ENCODE measurements at regions not wholly inside any gene's neighbourhood (a gene's known extent, or its start where the extent isn't known, plus 50 kb on each side); places are given as distances from the start of the nearest gene placed in this dataset.
"Not testable (repeated sequence)": the region's sequence is repeated elsewhere in the genome, so short reads cannot be mapped to it uniquely, and the experiment has no call there.

GRCh38 chr1:168419736-168420135, 124.1 kb downstream of the XCL2 start:
- DNase-seq = no peak

DNA sequence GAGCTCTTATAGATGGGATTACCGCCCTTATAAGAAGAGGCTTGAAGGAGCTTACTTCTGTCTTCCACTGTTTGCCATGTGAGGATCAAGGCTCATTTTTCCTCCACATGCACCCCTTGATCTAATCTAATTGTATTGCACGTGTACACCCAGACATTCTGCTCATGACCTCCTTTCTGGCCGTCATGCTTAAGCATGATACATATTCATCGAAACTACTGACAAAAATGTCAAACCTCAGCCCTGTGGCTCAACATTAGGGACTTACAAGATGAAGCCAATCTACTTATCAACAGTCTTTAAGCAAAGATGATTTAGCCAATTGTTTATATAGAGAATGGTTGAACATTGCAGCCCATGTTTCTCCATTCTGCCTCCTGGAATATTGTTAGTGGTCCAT, 127.6 kb downstream of the XCL2 start:
- DNase-seq = no peak

DNA sequence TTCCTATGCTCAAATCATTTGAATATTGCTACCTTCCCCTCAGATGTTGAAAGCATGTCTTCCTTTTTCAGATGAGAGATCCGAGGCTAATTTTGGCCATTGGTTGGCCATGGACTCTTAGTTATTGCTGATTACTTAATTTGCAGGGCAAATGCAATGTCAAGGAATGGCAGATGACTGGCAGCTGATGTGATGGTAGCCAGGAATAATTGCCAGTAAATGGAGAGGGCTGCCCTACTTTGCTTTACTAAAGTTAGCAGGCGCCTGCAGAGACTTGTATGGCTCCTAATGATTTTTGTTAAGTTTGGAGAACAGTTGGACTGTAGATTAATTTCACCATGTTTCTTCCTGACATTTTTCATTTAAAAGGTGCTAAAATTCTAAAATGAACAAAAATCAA, 128.9 kb downstream of the XCL2 start:
- DNase-seq = no peak

GRCh38 chr1:168410464-168410863, 129.8 kb downstream of the TBX19 start:
- no peak for DNase-seq

- no peak for DNase-seq
Observed at GRCh38 chr1:168408884-168409283, 128.2 kb downstream of the TBX19 start.

- no peak for DNase-seq
Observed at GRCh38 chr1:168408539-168408865, 127.8 kb downstream of the TBX19 start.

GRCh38 chr1:168407832-168408538, 127.3 kb downstream of the TBX19 start:
- DNase-seq = no peak

GRCh38 chr1:168405906-168406549, 125.4 kb downstream of the TBX19 start:
- no peak for DNase-seq

GRCh38 chr1:168403140-168403539, 122.5 kb downstream of the TBX19 start:
- DNase-seq = no peak

DNA sequence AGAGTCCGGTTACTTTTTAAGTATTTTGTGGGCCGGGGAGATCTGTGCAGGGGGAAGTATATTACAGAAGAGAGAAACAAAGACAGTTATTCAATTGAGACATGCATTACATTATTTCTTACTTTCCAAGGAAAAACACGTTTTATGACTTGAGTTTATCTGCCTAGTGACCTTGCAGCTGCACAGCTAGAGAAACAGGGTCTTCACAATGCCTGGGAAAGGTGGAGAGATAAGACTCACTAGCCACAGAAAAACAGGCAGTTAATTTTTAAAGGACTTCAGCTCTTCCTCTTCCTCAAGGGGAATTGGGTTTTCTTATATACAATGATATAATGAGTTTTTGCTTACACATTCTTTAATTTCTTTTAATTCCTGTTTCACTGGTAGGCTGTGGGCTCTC, 121.8 kb downstream of the TBX19 start:
- not testable (repeated sequence) for DNase-seq

- no peak for DNase-seq
Observed at GRCh38 chr1:168401341-168401740, 120.7 kb downstream of the TBX19 start.

DNA sequence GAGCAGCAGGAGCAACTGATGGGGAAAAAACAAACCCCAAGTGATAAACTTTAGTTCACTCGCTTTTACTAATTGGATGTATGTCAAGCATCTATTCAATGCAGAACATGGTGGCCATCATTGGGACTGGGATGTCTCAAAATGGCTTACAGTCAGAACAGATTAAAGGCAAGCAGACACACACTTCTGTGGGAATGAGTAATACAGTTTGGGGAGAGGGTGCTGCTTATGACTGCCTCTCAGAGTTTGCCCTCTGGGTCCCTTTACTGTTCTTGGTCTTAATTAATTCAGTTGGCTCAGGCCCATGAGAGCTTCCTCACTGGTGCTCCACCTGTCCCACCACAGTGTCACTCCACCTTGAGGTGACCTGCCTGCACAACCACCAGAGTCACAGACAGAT, 119.5 kb downstream of the TBX19 start:
- DNase-seq = no peak

DNA sequence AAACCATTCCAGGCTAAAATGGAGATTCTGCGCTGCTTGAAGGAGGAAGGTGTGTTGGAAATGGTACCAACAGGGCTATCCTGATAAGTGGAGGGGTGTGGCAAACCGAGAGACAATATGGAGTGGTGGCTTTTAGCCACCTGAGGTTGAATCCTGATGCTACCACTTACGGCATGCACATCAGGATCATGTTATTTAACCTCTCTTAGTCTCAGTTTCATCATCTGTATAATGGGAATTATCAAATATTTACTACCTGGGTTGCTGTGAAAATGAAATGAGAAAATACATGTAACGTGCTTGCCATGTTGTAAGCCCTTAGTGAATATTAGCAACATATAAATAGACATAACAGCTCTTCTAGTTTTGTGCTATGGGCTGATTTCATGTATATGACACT, 117.1 kb downstream of the TBX19 start:
- no peak for DNase-seq

DNA sequence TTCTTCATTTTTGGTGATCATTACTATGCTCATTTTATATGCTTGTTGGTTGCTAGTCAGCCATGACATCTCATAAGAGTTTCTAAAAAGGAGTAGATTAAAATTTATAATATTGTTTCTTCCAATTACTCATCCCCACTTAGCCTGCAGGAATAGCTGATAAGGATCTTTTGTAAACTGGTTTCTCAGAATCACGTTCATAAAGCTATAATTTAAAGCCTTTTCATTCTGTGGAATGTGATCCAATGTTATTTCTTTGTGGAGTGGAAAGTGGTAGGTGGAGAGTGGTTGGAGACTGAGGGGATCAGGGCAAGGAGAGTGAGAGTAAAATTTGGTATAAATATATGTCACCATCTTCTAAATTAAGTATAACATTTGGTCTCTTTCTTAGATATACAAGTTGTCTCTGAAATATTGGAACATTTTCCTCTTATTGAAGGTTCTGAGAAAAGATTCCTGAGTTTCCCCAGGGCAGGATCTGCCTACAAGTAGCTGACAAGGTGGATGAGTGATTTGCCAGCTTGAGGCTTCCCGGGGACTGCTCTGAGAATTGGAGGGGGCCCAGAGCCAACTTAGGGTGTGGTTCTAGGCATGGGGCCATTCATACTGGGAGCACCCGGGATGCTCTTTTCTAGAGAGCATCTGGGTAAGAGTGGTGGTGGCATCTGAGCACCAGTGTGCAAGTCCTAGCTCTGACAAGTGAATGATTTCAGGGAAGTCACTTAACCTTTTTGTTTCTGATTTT, 116.4 kb downstream of the TBX19 start:
- no peak for DNase-seq

GRCh38 chr1:168396508-168396907, 115.8 kb downstream of the TBX19 start:
- no peak for DNase-seq

- no peak for DNase-seq
Observed at GRCh38 chr1:168394858-168395257, 114.2 kb downstream of the TBX19 start.

GRCh38 chr1:168392958-168393549, 112.4 kb downstream of the TBX19 start:
- DNase-seq = no peak

- DNase-seq = no peak
Observed at GRCh38 chr1:168391851-168392681, 111.4 kb downstream of the TBX19 start.

GRCh38 chr1:168390271-168390670, 109.6 kb downstream of the TBX19 start:
- DNase-seq = no peak

GRCh38 chr1:168387781-168388760, 107.4 kb downstream of the TBX19 start:
- DNase-seq = no peak

- peak; percentile 77 for DNase-seq
Observed at GRCh38 chr1:168386949-168387586, 106.4 kb downstream of the TBX19 start.

Data from COR-L47 (cell line).